Gastrocnemius medialis (tissue), 4 donors: ENCODE measurements at regions not wholly inside any gene's neighbourhood (a gene's known extent, or its start where the extent isn't known, plus 50 kb on each side); places are given as distances from the start of the nearest gene placed in this dataset.

ENCODE experiments used
- POLR2A ChIP-seq, 2 donors: fragments of 450-650 bp; IDR thresholded peaks; one replicate each; pipeline ENCODE4 v1.6.1; 2017; ENCODE audit warnings: antibody characterized with exemption in 2 of 2, mild to moderate bottlenecking in 2 of 2, moderate library complexity in 2 of 2
- TF ChIP-seq, protein P1 (sequence below), 5 experiments: fragments of 450-650 bp in 3 of 5; fragments of 200-600 bp in 2 of 5; sonication (generic) in 2 of 5; IDR thresholded peaks in 4 of 5; conservative IDR thresholded peaks in 1 of 5; 1 replicate in 4 of 5; 2 replicates in 1 of 5; pipeline ENCODE4 v1.5.1; 2016 to 2019; ENCODE audit warnings: antibody characterized with exemption in 5 of 5, mild to moderate bottlenecking in 3 of 5, moderate library complexity in 3 of 5

DNA sequence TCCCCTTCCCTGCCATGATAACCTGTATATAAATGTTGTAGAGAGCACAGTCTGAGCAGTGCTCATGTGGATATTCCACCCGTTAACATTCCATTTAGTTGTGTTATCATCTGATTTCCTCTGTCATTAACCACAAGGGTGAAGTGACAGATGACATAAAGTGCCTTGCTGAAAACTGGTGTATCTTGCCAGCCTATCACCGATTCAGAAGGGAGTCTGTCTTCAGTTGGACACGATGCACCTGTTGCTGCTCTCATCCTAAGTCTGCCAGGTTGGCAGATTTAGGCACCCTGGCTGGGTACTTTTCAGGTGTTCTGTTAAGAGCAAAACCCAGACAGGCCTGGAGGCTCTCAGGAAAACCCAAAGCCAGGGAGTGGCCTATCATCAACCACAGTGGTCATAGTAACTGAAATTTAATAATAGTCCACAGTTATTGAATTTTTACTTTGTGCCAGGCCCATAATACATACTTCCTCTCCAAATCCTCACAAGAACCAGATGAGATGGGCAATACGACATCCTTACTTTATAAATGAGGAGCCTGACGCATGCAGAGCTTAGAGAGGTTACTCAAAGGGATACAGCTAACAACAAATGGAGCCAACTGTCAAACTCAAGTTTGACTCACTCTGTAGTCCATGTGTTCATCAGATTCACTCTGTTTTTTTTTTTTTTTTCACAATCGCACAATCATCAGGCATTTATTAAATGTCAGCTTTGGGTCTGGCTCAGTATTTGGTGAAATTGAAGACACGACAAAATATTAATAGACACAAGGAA, 100.7 kb upstream of the SPRY4 start:
- TF ChIP-seq, protein P1, sequence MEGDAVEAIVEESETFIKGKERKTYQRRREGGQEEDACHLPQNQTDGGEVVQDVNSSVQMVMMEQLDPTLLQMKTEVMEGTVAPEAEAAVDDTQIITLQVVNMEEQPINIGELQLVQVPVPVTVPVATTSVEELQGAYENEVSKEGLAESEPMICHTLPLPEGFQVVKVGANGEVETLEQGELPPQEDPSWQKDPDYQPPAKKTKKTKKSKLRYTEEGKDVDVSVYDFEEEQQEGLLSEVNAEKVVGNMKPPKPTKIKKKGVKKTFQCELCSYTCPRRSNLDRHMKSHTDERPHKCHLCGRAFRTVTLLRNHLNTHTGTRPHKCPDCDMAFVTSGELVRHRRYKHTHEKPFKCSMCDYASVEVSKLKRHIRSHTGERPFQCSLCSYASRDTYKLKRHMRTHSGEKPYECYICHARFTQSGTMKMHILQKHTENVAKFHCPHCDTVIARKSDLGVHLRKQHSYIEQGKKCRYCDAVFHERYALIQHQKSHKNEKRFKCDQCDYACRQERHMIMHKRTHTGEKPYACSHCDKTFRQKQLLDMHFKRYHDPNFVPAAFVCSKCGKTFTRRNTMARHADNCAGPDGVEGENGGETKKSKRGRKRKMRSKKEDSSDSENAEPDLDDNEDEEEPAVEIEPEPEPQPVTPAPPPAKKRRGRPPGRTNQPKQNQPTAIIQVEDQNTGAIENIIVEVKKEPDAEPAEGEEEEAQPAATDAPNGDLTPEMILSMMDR (IDR thresholded peaks at IDR 0.05 in 4 of 5, conservative IDR thresholded peaks at IDR 0.05 in 1 of 5), result no peak
- no peak for TF ChIP-seq POLR2A (IDR thresholded peaks at IDR 0.05)
